ENCODE measurements at regions not wholly inside any gene's neighbourhood (a gene's known extent, or its start where the extent isn't known, plus 50 kb on each side); places are given as distances from the start of the nearest gene placed in this dataset.

- no peak for TF ChIP-seq POLR2AphosphoS5 (IDR thresholded peaks at IDR 0.05)
- TF ChIP-seq CTCF (IDR thresholded peaks at IDR 0.05): no peak
- TF ChIP-seq POLR2A (IDR thresholded peaks at IDR 0.05): no peak
These were observed 105.5 kb upstream of the ACO1 start for GRCh38 chr9:32278991-32279390.

Measured in sigmoid colon (tissue), 4 donors.